ENCODE measurements at regions not wholly inside any gene's neighbourhood (a gene's known extent, or its start where the extent isn't known, plus 50 kb on each side); places are given as distances from the start of the nearest gene placed in this dataset.

- no peak overlapping the region for H3K27ac ChIP-seq
- no peaks in the 10 kb centered on the region for H3K9me3 ChIP-seq
- H3K36me3 ChIP-seq = no peaks in the 10 kb centered on the region
- TF ChIP-seq POLR2AphosphoS5 (IDR thresholded peaks at IDR 0.05) (no peak), POLR2A (IDR thresholded peaks at IDR 0.05) (no peak), EP300 (IDR thresholded peaks at IDR 0.05) (no peak), CTCF (IDR thresholded peaks at IDR 0.05) (no peak)
- ATAC-seq = no peak
- H3K4me1 ChIP-seq = no peaks in the 10 kb centered on the region
- H3K4me3 ChIP-seq = no peak overlapping the region
- 57 to 75% methylated on average over 2 of the region's 2 CpGs for WGBS, 2 donors (ENCODE audit: low coverage in 1 of 2)
- H3K27me3 ChIP-seq = no peaks in the 10 kb centered on the region
These were observed 737.4 kb upstream of the ZP4 start for GRCh38 chr1:238628110-238628509.

- Histone ChIP-seq H3K27ac (no peak overlapping the region), H3K27me3 (no peaks in the 10 kb centered on the region), H3K36me3 (no peaks in the 10 kb centered on the region), H3K4me1 (no peaks in the 10 kb centered on the region), H3K4me3 (no peak overlapping the region), H3K9me3 (no peaks in the 10 kb centered on the region)
- 58 to 61% methylated on average over 4 of the region's 4 CpGs for WGBS, 2 donors (ENCODE audit: low coverage in 1 of 2)
- ATAC-seq = no peak
- no peak for TF ChIP-seq EP300 (IDR thresholded peaks at IDR 0.05)
- TF ChIP-seq CTCF (IDR thresholded peaks at IDR 0.05) = no peak
- TF ChIP-seq POLR2A (IDR thresholded peaks at IDR 0.05) = no peak
- TF ChIP-seq POLR2AphosphoS5 (IDR thresholded peaks at IDR 0.05) = no peak
These were observed 734.1 kb upstream of the ZP4 start for GRCh38 chr1:238624776-238625175.

GRCh38 chr1:238621405-238621804 is 730.7 kb upstream of the ZP4 start:
- H3K4me1 ChIP-seq = no peaks in the 10 kb centered on the region
- ATAC-seq = no peak
- TF ChIP-seq POLR2A (IDR thresholded peaks at IDR 0.05) (no peak), CTCF (IDR thresholded peaks at IDR 0.05) (no peak), EP300 (IDR thresholded peaks at IDR 0.05) (no peak), POLR2AphosphoS5 (IDR thresholded peaks at IDR 0.05) (no peak)
- H3K9me3 ChIP-seq = no peaks in the 10 kb centered on the region
- no peaks in the 10 kb centered on the region for H3K36me3 ChIP-seq
- no peak overlapping the region for H3K27ac ChIP-seq
- H3K27me3 ChIP-seq = no peaks in the 10 kb centered on the region
- no peak overlapping the region for H3K4me3 ChIP-seq
- 73 to 86% methylated on average over 1 of the region's 1 CpG for WGBS, 2 donors (ENCODE audit: low coverage in 1 of 2)

GRCh38 chr1:238619652-238620051 is 728.9 kb upstream of the ZP4 start:
- Histone ChIP-seq H3K27me3 (no peaks in the 10 kb centered on the region), H3K36me3 (no peaks in the 10 kb centered on the region), H3K4me3 (no peak overlapping the region), H3K9me3 (no peaks in the 10 kb centered on the region), H3K4me1 (no peaks in the 10 kb centered on the region), H3K27ac (no peak overlapping the region)
- ATAC-seq = no peak
- TF ChIP-seq CTCF (IDR thresholded peaks at IDR 0.05) (no peak), POLR2AphosphoS5 (IDR thresholded peaks at IDR 0.05) (no peak), POLR2A (IDR thresholded peaks at IDR 0.05) (no peak), EP300 (IDR thresholded peaks at IDR 0.05) (no peak)

- H3K9me3 ChIP-seq = no peaks in the 10 kb centered on the region
- H3K27me3 ChIP-seq = no peaks in the 10 kb centered on the region
- WGBS, 2 donors (ENCODE audit: low coverage in 1 of 2) = 80 to 82% methylated on average over 3 of the region's 3 CpGs
- H3K4me3 ChIP-seq = no peak overlapping the region
- no peak for TF ChIP-seq EP300 (IDR thresholded peaks at IDR 0.05)
- no peak for TF ChIP-seq POLR2A (IDR thresholded peaks at IDR 0.05)
- no peak for TF ChIP-seq POLR2AphosphoS5 (IDR thresholded peaks at IDR 0.05)
- no peak for TF ChIP-seq CTCF (IDR thresholded peaks at IDR 0.05)
- no peaks in the 10 kb centered on the region for H3K4me1 ChIP-seq
- ATAC-seq = no peak
- H3K27ac ChIP-seq = no peak overlapping the region
- no peaks in the 10 kb centered on the region for H3K36me3 ChIP-seq
These were observed 720.7 kb upstream of the ZP4 start for GRCh38 chr1:238611406-238611805.
